Stimulated activated CD4-positive, alpha-beta T cell treated with anti-CD3 and anti-CD28 coated beads, Interleukin-15, amount 100 ng/mL, for 48 hours (primary cell): ENCODE measurements at regions not wholly inside any gene's neighbourhood (a gene's known extent, or its start where the extent isn't known, plus 50 kb on each side); places are given as distances from the start of the nearest gene placed in this dataset.
A peak's percentile ranks its signal among the peaks of the same experiment; 100 is the strongest.
"Not testable (repeated sequence)": the region's sequence is repeated elsewhere in the genome, so short reads cannot be mapped to it uniquely, and the experiment has no call there.

ENCODE experiments used
- DNase-seq, 2 donors: peaks; one replicate each; pipeline ENCODE4 v3.0.0-alpha.2; 2020; ENCODE audit warnings: low read depth in 2 of 2

DNA sequence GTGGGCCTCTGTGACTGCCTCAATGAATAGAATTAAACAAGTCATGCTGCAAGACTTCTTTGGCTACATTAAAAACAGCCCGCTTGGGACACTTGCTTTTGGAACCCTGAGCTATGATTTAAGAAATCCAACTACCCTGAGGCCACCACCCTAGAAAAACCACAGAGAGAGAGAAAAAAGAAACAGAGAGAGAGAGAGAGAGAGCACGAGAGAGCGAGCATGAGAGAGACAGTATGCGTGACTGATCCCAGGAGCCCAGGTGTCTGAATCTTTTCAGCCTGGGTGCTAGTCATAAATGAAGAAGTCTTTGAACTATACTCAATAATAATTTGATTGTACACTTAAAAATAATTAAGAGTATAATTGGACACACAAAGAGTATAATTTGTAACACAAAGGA lies 123.1 kb upstream of the FREM1 start:
- DNase-seq = no peak

DNA sequence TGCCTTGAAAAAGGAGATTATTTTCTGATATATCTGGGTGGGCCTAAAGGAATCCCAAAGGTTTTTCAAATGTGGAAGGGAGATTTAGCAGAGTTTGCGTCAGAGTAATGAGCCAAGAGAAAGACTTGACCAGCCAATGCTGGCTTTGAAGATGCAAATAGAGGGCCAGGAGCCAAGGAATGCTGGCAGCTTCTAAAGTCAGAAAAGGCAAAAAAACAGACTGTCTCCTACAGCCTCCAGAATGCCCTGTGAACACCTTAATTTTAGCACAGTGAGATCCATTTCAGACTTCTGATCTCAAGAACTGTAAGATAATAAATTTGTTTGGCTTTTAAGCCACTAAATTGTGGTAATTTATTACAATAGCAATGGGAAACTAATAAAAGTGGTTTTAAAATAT lies 122.6 kb upstream of the FREM1 start:
- DNase-seq = no peak

DNA sequence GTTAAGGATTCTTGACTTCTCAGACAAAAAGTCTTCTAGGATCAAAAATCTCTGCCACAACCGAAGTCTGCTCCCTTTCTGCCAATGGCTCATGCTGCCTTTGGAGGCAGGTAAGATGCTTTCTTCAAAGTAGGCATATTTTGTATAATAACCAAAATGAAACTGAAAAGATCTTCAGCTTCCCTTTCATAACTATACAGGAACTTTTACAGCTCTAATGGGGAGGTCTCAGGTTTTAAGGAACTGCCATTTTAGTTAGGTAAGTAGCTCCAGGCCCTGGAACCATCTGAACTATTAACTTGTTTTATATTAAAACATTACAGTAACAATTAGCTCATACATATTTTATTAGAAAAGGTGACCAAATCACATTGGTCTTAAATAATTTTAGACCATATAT lies 110.9 kb upstream of the FREM1 start:
- no peak for DNase-seq

DNA sequence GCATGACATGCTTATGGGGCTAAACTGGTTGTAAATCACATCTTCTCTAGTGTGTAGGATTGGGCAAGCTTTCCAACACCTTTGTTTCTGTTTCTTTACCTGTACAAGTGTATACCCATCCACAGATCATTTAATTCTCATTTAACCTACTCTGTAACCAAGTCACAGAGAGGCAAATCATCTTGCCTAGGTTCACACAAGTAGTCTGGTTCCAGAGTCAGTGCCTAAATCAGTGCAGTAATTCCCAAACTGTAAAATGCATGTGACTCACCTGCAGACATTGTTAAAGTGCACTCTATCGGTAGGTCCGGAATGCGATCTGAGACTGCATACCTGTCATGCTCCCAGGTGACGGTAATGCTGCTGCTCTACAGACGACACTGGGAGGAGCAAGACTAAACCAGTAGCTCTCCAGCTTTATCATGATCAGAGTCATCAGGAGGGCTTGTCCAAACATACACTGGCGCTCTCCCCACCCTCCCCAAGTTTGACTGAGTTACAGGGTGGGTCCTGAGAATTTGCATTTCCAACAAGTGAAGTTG lies 107.9 kb upstream of the FREM1 start:
- DNase-seq = no peak

DNA sequence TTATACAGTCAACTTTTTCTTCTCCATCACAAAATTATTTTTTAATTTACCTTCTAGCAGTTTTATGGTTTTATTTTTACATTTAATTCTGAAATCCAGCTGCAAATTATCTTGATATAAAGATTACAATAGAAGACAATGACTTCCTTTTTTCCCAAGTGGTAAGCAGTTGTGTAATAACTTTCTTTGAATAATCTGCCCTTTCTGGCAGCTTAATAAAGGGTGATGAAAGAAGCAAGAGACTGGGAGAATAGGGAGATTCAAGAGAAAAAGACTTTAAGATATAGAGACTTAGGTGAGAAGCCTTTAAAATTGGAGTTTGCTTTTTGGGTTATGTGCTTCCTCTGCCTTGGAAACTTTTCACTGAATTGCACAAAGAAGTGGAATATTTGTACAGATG lies 100.4 kb upstream of the FREM1 start:
- no peak for DNase-seq

DNA sequence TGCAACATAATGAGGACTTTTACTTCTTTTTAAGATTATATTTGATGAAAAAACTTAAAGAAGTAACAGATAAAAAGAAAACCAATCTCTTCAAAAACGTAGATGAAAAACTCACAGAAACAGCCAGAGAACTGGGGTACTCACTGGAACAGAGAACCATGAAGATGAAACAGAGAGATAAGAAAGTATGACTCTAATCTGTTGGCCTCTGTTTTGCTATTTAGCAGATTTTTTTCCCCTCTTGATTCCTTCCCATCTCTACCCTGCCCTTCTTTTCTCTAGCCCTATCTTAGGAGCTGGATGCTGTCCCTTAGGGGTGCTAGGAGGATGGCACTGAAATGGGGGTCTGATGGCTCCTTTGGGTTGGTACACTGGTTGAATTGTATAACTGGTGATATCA lies 97.5 kb upstream of the FREM1 start:
- DNase-seq = no peak

DNA sequence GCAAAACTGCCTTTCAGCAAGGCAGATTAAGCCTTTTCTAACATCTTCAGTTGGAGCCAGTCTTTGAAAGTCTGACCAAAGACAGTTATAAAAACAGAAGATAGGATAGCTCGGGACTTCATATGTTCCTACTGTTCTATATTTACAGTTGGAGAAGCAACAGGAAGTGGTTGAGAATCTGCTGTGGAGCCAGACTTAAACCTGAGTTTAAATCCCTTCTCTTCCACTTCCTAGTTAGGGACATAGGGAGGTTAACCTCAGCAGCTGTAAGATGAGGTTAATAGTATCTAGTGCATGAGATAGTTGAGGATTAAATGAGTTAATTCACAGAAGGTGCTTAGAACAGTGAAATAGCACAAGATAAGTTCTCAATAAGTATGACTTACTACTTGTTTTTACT lies 84.5 kb upstream of the FREM1 start:
- no peak for DNase-seq

DNA sequence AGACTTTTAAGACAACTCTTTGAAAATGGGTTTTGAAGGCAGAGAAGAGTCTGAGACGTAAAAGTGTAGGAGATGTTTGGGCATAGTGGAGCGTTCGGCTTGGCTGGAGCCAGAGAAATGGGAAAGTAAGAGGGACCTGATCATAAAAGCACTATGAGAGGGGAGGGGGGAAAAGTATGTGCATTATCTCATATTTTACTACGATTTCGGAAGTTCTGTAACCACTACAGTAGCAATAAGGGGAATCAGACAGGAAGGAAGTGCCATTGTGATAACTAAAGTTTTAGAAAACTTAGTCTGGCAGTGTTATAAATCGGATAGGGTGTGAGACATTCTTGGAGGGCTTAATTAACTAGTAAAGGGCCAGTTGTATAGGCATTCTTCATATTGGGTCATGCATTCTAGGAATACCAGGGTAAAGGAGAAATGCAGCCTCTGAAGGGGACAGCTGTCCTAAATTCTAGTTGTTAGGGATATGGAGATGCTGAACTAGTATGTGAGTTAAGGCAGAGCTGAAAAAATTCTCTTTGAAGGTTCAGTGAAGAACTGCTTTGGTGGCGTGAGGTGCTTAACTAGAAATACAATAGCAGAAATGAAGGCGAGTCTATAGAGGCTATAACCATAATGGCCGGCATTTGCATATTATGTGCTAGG lies 83.8 kb upstream of the FREM1 start:
- no peak for DNase-seq

DNA sequence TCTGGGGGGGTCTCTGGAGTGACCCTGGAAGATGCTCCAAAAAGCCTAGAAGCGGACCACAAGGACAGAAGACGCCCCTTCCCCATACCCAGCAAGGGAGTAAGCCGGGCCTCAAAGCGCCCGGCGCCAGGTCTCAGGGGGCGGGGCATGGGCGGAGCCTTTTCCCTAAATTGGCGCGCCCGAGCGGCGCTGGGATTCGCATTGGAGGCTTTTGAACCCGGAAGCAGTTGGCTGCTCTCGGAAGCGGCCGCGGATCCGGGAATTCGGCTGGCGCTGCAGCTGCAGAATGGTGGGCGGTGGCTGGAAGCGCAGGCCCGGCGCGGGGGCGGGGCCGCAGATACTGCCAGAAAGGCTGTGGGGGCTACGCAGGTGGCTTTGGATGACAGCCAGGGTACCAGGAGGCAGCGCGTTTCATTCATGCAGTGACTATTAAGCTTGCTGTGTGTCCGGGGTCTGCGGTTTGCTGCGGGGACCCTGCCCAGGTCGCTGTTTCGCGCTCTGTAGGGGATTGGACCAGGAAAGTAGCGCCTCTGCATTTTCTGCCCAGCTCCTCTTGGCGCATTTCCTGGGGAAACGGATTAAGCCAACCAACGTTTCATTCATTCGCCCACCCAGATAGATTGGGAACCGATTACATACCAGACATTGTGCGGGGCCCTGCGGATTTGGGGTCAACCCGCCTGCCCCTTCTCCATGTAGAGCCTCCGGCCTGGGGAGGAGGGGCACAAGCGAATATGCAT lies 83.0 kb upstream of the FREM1 start:
- peak; percentile 17 to 44 for DNase-seq

DNA sequence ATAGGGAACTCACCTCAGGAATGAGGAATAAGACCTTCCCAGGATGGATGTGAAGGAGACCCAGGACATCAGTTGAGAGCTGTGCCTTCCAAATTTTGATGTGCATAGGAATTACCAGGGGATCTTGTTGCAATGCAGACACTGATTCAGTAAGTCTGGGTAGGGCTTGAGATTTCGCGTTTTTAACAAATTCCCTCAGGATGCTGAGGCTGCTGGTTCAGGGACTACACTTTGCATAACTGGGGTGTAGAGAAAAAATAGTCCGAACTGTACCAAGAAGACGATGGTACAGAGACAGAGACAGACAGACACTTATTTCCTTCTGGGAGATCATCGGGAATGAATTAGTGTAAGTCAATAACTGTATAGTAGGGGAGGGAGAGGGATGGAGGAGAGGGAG lies 82.3 kb upstream of the FREM1 start:
- no peak for DNase-seq

DNA sequence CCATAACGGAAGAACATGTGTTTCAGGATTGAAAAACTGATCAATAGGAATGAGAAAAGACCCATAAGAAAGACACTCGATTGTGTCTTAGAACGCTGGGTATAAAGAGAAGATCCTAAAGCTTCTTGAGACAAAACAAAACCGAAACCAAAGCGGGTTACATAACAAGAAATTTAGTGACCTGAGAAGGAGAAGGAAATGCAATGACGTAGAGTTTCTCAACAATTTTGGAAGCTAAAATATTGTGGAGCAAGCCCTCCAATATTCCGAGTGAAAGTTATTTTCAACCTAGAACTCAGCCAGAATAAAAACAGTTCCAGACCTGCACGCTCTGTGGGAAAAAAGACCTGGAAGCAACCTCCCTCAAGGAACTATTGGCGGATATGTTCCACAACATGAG lies 81.9 kb upstream of the FREM1 start:
- no peak for DNase-seq

DNA sequence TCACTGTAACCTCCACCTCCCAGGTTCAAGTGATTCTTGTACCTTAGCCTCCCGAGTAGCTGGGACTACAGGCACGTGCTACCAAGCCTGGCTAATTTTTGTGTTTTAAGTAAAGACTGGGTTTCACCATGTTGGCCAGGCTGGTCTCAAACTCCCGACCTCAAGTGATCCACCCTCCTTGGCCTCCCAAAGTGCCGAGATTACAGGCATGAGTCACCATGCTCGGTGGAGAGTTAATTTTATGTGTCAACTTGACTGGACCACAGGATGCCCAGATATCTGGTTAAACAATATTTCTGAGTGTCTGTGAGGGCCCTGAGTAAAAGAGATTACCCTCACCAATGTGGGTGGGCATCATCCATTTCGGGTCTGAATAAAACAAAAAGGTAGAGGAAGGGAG lies 80.4 kb upstream of the FREM1 start:
- not testable (repeated sequence) for DNase-seq

DNA sequence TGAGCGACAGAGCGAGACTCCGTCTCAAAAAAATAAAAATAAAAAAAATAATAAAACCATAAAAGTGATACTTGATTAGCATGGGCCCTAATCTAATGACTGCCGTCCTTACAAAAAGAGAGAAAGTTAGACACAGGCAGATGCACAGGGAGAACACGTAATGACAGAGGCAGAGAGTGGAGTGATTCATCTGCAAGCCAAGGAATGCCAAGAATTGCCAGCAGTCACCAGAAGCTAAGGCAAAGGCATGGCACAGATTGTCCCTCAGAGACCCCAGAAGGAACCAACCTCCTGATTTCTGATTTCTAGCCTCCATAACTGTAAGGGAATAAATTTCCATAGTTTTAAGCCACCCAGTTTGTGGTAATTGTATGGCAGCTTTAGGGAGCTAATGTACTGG lies 79.6 kb upstream of the FREM1 start:
- no peak for DNase-seq

DNA sequence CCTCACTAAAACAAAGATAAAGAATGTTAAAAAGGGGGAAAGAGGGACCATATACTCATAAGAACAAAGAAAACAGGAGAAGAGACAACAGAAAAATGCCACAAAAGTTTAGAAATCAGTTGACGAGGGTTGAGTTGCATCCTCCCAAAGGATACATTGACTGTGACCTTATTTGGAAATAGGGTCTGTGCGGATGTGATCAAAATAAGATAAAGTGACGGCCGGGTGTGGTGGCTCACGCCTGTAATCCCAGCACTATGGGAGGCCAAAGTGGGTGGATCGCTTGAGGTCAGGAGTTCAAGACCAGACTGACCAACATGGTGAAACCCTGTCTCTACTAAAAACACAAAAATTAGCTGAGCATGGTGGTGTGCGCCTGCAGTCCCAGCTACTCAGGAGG lies 79.1 kb upstream of the FREM1 start:
- not testable (repeated sequence) for DNase-seq

DNA sequence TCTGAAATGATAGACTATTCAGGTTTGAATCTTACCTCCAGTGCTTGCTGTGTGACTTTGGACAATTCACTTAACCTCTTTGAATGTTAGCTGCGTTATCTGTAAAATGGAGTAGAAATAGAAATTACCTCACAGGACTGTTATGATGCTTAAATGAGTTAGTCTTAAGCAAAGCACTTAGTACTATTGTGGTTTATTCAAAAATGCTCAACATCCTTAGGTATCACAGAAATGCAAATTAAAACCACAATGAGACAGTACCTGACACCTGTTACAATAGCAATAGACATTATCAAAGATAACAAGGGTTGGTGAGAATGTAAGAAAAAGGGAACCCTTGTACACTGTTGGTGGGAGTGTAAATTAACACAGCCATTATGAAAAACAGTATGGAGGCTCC lies 77.6 kb upstream of the FREM1 start:
- DNase-seq = no peak

DNA sequence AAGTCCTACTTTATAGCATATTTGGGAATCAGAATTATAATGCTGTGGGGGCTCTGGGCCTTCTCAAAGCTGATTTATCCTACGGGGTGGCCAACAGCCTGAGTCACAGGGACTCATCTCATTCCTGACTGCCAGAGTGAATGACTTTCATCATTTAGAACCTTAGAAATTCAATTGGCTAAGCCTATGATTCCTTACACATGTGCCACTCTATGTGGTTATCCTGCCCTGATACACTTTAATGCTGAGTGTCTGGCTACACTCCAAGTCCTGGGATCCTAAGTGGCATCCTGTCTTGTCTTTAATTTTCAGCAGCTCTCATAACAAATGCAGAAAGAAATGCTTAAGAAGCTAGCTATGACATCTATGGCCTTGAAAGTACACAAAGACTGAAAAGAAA lies 75.2 kb upstream of the FREM1 start:
- no peak for DNase-seq

DNA sequence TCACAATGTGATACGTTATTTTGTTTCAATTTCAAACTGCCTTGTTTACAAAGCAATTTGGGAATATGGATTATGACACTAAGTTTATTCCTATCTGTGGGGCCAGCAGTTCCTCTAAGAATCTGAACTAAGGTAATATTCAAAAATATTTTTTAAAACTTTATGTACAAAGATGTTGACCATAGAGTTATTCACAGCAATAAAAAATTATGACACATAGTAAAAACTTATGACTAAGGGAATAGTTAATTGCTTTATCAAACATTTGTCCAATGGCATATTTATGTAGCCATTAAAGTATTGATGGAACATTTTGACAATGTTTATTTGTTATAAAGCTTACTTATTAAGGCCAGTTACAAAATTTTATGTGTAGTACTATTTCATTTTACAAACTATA lies 73.4 kb upstream of the FREM1 start:
- no peak for DNase-seq

DNA sequence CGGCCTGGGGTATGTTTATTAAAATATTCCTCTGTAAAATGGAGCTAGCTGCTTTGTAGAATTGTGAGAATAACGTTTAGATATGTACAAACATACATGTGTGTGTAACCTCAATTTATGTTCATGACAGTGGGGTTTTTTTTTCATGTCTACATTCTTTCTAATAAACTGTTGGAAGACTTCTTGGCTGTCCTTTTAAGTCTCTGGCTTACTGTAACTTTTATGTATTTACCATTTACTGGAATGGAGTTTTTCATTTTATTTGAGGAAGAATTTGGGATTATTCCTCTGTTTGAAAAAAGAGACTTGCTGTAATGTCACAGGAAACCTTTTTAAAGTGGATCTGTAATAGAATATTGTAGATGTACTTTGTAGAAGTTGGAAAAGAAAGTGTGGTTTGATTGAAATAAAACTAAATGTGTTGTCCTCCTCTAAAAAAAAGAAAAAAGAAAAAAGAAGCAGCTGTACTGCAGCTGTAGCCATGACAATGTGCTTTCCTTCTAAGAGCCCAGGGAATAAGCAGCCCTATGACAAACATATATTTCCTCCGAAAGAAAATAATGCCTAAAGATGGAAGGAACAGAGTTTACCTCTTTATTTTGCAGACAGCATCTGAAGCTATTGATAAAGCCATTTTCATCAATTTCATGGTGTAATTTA lies 71.2 kb upstream of the FREM1 start:
- DNase-seq = no peak

DNA sequence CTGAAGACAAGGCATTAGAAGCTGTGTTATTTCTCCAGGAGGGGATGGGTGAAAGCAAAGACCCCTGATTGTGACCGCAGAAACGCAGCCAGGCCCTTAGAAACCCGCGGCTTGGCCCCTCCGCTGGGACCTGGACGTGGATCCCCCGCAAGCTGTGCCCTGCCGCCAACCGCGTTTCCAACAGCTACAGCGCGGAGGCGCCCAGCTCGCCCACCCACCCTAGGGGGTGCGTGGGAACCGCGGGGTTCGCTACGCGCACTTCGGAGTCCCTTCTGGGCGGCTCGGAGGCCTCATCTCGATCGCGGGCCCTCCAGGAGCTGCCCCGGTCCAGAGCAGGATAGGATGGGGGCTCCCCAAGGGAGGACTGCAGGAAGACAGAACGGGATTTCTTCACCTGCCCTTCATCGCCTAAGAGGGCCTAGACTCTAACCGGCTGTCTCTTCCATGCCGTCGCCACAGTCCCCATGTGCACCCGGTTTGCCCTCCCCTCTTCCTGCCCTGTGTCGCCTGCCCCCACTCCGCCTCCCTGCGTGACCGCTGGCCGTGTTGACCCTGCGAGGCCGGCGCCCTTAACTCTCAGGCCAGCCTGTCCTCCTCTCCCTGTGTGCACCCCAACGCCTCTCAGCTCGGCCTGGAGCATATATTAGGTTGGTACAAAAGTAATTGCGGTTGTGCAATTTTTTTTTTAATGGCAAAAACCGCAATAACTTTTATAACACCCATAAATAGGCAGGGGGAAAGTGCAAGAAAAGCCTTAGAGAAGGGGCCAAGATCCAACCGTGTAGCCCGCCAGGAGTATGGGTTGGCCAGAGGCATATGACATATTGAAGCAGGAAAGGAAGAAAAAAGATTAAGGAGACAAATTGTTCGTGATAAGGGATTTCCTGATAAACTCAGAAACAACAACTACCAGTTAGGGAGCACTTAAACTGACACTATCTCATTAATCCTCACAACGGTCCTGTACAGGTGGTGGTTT lies 68.1 kb upstream of the FREM1 start:
- no peak for DNase-seq

DNA sequence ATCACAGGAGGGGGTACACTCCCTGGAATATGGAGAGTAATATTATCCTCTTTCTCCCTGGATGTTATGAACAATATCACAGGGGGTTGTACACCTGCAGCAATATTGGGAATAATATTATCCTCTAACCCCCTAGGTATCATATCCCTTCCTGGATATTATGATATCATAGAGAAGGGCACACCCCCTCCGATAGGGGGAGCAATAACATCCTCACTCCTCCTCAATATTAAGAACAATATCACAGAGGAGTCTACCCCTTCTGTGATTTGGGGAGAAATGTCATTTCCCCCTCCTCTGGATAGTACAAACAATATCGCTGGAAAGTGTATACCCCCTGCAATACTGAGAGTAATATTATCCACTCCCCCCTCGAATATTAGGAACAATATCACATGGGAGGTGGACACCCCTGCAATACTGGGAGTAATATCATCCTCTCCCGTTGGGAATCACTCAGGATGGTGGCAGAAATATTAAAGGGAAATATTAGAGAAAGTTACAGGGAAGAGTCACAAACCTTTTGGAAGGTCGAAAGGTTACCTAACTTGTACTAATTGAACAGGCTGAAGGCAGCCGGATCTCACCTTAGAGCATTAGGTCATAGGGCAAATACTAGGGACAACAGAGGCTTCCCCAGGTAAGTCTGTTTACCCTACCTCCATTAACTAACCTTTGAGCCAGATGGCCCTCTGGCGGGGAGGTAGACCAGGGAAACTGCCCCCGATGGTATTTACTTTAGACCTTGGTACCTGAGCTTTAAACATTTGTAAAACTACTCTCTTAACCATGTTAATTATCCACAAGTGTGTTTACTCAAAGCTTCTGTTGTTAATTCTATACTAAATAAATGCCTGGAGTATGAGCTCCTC lies 57.5 kb upstream of the FREM1 start:
- no peak for DNase-seq
